ENCODE measurements at regions not wholly inside any gene's neighbourhood (a gene's known extent, or its start where the extent isn't known, plus 50 kb on each side); places are given as distances from the start of the nearest gene placed in this dataset.
A peak's percentile ranks its signal among the peaks of the same experiment; 100 is the strongest.

GRCh38 chr5:135162661-135163265 is 128.7 kb upstream of the PITX1 start:
- H3K4me3 ChIP-seq (ENCODE audit: low read depth, low read length), result no peak overlapping the region
- H3K27me3 ChIP-seq (ENCODE audit: control insufficient read depth, insufficient read depth, low read length), result peaks cover 10% of the 10 kb centered on the region
- no peak for DNase-seq (ENCODE audit: low read depth)
- POLR2A ChIA-PET, result no interaction called here
- no peaks in the 10 kb centered on the region for H3K36me3 ChIP-seq (ENCODE audit: control insufficient read depth, insufficient read depth, low read length)
- peak; percentile 19; the same call in 1 of the 2 replicates for TF ChIP-seq CTCF (IDR thresholded peaks at IDR 0.05; ENCODE audit: insufficient read depth, low read depth, low read length)
- CTCF ChIA-PET, result interaction anchor here (0.6 to 1.3 kb wide), 3 partner anchors 23 to 183 kb away, joined by 3 to 5 read pairs (median 4); no protein-coding TSS in a partner anchor

- no peak overlapping the region for H3K4me3 ChIP-seq (ENCODE audit: low read depth, low read length)
- no peak for TF ChIP-seq CTCF (IDR thresholded peaks at IDR 0.05; ENCODE audit: insufficient read depth, low read depth, low read length)
- no peaks in the 10 kb centered on the region for H3K36me3 ChIP-seq (ENCODE audit: control insufficient read depth, insufficient read depth, low read length)
- H3K27me3 ChIP-seq (ENCODE audit: control insufficient read depth, insufficient read depth, low read length), result peaks cover 9% of the 10 kb centered on the region
- ChIA-PET POLR2A (no interaction called here), CTCF (no interaction called here)
- DNase-seq (ENCODE audit: low read depth), result no peak
Measured at GRCh38 chr5:135161221-135161620, 127.2 kb upstream of the PITX1 start.

- ChIA-PET CTCF (interaction anchor here (1.0 kb wide), 1 partner anchor 13 kb away, joined by 3 read pairs; no protein-coding TSS in a partner anchor), POLR2A (no interaction called here)
- Histone ChIP-seq H3K27me3 (ENCODE audit: control insufficient read depth, insufficient read depth, low read length) (peaks cover 9% of the 10 kb centered on the region), H3K36me3 (ENCODE audit: control insufficient read depth, insufficient read depth, low read length) (no peaks in the 10 kb centered on the region), H3K4me3 (ENCODE audit: low read depth, low read length) (no peak overlapping the region)
- no peak for DNase-seq (ENCODE audit: low read depth)
- TF ChIP-seq CTCF (IDR thresholded peaks at IDR 0.05; ENCODE audit: insufficient read depth, low read depth, low read length), result no peak
Measured at GRCh38 chr5:135160036-135160675, 126.1 kb upstream of the PITX1 start.

DNA sequence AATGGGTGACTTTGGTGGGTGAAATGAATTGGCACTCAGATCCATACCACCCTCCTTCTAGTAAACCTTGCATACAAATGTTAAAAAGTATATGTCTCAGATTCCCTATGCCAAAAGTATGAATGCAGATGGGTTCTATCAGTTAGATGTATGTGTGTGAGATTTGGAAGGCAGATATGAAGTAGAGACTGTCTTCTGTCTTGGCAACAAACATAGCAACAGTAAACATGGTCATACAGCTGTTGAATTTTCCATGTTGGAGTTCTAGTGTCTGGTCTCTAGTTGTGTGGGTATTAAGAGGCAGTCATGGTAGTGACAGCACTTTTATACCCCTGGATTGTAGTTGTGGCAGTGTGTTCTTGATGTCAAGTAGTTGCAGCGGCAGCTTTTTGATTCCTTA is 125.6 kb upstream of the PITX1 start:
- TF ChIP-seq CTCF (IDR thresholded peaks at IDR 0.05; ENCODE audit: insufficient read depth, low read depth, low read length), result no peak
- ChIA-PET CTCF (interaction anchor here (1.0 kb wide), 1 partner anchor 12 kb away, joined by 3 read pairs; no protein-coding TSS in a partner anchor), POLR2A (no interaction called here)
- Histone ChIP-seq H3K27me3 (ENCODE audit: control insufficient read depth, insufficient read depth, low read length) (peaks cover 9% of the 10 kb centered on the region), H3K36me3 (ENCODE audit: control insufficient read depth, insufficient read depth, low read length) (no peaks in the 10 kb centered on the region), H3K4me3 (ENCODE audit: low read depth, low read length) (no peak overlapping the region)
- DNase-seq (ENCODE audit: low read depth), result no peak

DNA sequence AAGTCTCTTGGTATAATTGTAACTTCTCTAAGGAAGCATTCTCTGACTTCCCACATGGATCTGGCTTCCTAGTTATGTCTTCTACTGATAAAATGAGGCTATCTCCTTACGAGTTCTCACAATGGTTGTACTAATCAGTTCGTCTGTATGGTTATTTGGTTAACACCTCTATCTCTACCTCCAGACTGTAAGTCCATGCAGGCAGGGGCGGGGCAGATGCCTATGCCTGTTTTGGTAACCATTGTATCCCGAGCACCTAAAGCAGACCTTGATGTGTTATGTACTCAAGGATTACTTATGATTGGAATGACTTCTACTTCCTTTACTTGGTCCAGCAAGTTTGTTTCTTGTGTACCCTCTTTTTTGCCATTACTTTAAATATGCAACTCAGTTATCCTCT is 125.0 kb upstream of the PITX1 start:
- no peak for TF ChIP-seq CTCF (IDR thresholded peaks at IDR 0.05; ENCODE audit: insufficient read depth, low read depth, low read length)

More for the DNA sequence above, 125.0 kb upstream of the PITX1 start:
- Histone ChIP-seq H3K4me3 (ENCODE audit: low read depth, low read length) (no peak overlapping the region), H3K27me3 (ENCODE audit: control insufficient read depth, insufficient read depth, low read length) (peaks cover 9% of the 10 kb centered on the region), H3K36me3 (ENCODE audit: control insufficient read depth, insufficient read depth, low read length) (no peaks in the 10 kb centered on the region)
- DNase-seq (ENCODE audit: low read depth), result no peak
- ChIA-PET CTCF (interaction anchor here (1.0 kb wide), 1 partner anchor 11 kb away, joined by 3 read pairs; no protein-coding TSS in a partner anchor), POLR2A (no interaction called here)

Data from BJ (cell line).